ENCODE measurements at regions not wholly inside any gene's neighbourhood (a gene's known extent, or its start where the extent isn't known, plus 50 kb on each side); places are given as distances from the start of the nearest gene placed in this dataset.

GRCh38 chr12:5200278-5201087 is 156.8 kb downstream of the KCNA5 start:
- peak; percentile 50 to 70 (median 54) for TF ChIP-seq CTCF (IDR thresholded peaks at IDR 0.05 in 2 of 3, conservative IDR thresholded peaks at IDR 0.05 in 1 of 3; ENCODE audit: control insufficient read depth in 2 of 3, extremely low read depth in 1 of 3, insufficient read depth in 1 of 3, low read depth in 3 of 3, low read length in 3 of 3)
- no peak for TF ChIP-seq E2F8 (IDR thresholded peaks at IDR 0.05; ENCODE audit: low read depth, partially characterized antibody)
- no peak for TF ChIP-seq EZH2 (IDR thresholded peaks at IDR 0.05; ENCODE audit: borderline replicate concordance, control insufficient read depth, low read depth, low read length)
- TF ChIP-seq SP1 (IDR thresholded peaks at IDR 0.05; ENCODE audit: low read depth, low read length): no peak
- TF ChIP-seq TCF3 (IDR thresholded peaks at IDR 0.05; ENCODE audit: borderline replicate concordance, insufficient read depth, low read depth, low read length): no peak
- no peak for TF ChIP-seq POLR2A (IDR thresholded peaks at IDR 0.05; ENCODE audit: low read depth, low read length)
- no peak for TF ChIP-seq ZNF274 (IDR thresholded peaks at IDR 0.05; ENCODE audit: insufficient read depth, insufficient read length)

All from GM12878 (cell line).